ENCODE measurements at regions not wholly inside any gene's neighbourhood (a gene's known extent, or its start where the extent isn't known, plus 50 kb on each side); places are given as distances from the start of the nearest gene placed in this dataset.

- Histone ChIP-seq H3K9me3 (ENCODE audit: insufficient read depth, low read depth, low read length) (no peaks in the 10 kb centered on the region), H3K4me2 (ENCODE audit: low read length) (no peak overlapping the region), H3K79me2 (ENCODE audit: insufficient read depth, low read length) (no peaks in the 10 kb centered on the region), H3K9ac (ENCODE audit: low read length) (no peak overlapping the region), H2AFZ (ENCODE audit: low read depth, low read length) (no peak overlapping the region), H3K27me3 (ENCODE audit: insufficient read depth, low read length) (no peaks in the 10 kb centered on the region), H4K20me1 (ENCODE audit: insufficient read depth, low read length) (no peaks in the 10 kb centered on the region), H3K27ac (ENCODE audit: low read depth, low read length) (no peak overlapping the region), H3K4me1 (ENCODE audit: insufficient read depth, low read length) (no peaks in the 10 kb centered on the region), H3K4me3 (ENCODE audit: insufficient read depth, low read depth, low read length) (no peak overlapping the region), H3K36me3 (ENCODE audit: insufficient read depth, low read length) (no peaks in the 10 kb centered on the region)
- TF ChIP-seq, protein P1, sequence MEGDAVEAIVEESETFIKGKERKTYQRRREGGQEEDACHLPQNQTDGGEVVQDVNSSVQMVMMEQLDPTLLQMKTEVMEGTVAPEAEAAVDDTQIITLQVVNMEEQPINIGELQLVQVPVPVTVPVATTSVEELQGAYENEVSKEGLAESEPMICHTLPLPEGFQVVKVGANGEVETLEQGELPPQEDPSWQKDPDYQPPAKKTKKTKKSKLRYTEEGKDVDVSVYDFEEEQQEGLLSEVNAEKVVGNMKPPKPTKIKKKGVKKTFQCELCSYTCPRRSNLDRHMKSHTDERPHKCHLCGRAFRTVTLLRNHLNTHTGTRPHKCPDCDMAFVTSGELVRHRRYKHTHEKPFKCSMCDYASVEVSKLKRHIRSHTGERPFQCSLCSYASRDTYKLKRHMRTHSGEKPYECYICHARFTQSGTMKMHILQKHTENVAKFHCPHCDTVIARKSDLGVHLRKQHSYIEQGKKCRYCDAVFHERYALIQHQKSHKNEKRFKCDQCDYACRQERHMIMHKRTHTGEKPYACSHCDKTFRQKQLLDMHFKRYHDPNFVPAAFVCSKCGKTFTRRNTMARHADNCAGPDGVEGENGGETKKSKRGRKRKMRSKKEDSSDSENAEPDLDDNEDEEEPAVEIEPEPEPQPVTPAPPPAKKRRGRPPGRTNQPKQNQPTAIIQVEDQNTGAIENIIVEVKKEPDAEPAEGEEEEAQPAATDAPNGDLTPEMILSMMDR (IDR thresholded peaks at IDR 0.05; ENCODE audit: insufficient read depth, low read depth, low read length): no peak
- TF ChIP-seq EZH2 (IDR thresholded peaks at IDR 0.05; ENCODE audit: insufficient read depth, low read length): no peak
- no peak for FAIRE-seq
- Mint-ChIP-seq H3K4me1 (ENCODE audit: low read depth, unreplicated experiment) (peaks cover 3% of the 10 kb centered on the region), H3K27ac (ENCODE audit: unreplicated experiment) (no peak overlapping the region), H3K9me3 (ENCODE audit: unreplicated experiment) (peaks cover 12% of the 10 kb centered on the region), H3K27me3 (ENCODE audit: low read depth, unreplicated experiment) (peaks cover 6% of the 10 kb centered on the region), H3K36me3 (ENCODE audit: low read depth, unreplicated experiment) (no peaks in the 10 kb centered on the region), H3K4me3 (ENCODE audit: unreplicated experiment) (no peak overlapping the region)
- no peak for DNase-seq (ENCODE audit: low read depth)
These were observed 202.1 kb downstream of the IRX2 start for GRCh38 chr5:2549354-2549753.

DNA sequence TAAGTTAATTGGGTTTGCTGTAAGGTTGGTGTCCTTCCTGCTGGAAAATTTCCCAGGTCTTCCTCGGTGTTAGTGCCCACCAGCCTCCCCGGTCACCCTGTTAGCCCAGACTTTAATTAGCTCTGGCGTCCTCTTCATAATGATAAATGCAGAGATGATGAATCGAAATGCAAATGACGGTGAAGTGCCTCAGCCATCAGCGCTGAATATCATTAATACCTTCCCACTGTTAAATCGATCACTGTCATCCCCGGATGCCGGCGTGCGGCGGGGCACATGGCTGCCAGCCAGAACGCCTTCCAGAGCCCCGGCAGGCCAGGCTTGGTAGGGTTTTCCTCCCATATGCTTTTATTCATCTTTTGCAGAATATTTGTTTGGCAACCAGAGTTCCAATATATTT is 204.5 kb downstream of the IRX2 start:
- peaks cover 2% of the 10 kb centered on the region for H3K9me3 ChIP-seq (ENCODE audit: insufficient read depth, low read depth, low read length)
- no peaks in the 10 kb centered on the region for H3K4me1 ChIP-seq (ENCODE audit: insufficient read depth, low read length)
- Mint-ChIP-seq H3K9me3 (ENCODE audit: unreplicated experiment) (peaks cover 4% of the 10 kb centered on the region), H3K4me1 (ENCODE audit: low read depth, unreplicated experiment) (peaks cover 3% of the 10 kb centered on the region), H3K27ac (ENCODE audit: unreplicated experiment) (no peak overlapping the region), H3K4me3 (ENCODE audit: unreplicated experiment) (no peak overlapping the region), H3K27me3 (ENCODE audit: low read depth, unreplicated experiment) (peaks cover 9% of the 10 kb centered on the region), H3K36me3 (ENCODE audit: low read depth, unreplicated experiment) (no peaks in the 10 kb centered on the region)
- no peak overlapping the region for H2AFZ ChIP-seq (ENCODE audit: low read depth, low read length)
- H3K9ac ChIP-seq (ENCODE audit: low read length): no peak overlapping the region
- no peaks in the 10 kb centered on the region for H3K79me2 ChIP-seq (ENCODE audit: insufficient read depth, low read length)
- no peak overlapping the region for H3K27ac ChIP-seq (ENCODE audit: low read depth, low read length)
- FAIRE-seq (no peak), DNase-seq (ENCODE audit: low read depth) (no peak)
- no peak overlapping the region for H3K4me3 ChIP-seq (ENCODE audit: insufficient read depth, low read depth, low read length)
- TF ChIP-seq, protein P1 (IDR thresholded peaks at IDR 0.05; ENCODE audit: insufficient read depth, low read depth, low read length): no peak
- no peak for TF ChIP-seq EZH2 (IDR thresholded peaks at IDR 0.05; ENCODE audit: insufficient read depth, low read length)
- H3K36me3 ChIP-seq (ENCODE audit: insufficient read depth, low read length): no peaks in the 10 kb centered on the region
- no peaks in the 10 kb centered on the region for H4K20me1 ChIP-seq (ENCODE audit: insufficient read depth, low read length)
- no peaks in the 10 kb centered on the region for H3K27me3 ChIP-seq (ENCODE audit: insufficient read depth, low read length)
- H3K4me2 ChIP-seq (ENCODE audit: low read length): no peak overlapping the region

DNA sequence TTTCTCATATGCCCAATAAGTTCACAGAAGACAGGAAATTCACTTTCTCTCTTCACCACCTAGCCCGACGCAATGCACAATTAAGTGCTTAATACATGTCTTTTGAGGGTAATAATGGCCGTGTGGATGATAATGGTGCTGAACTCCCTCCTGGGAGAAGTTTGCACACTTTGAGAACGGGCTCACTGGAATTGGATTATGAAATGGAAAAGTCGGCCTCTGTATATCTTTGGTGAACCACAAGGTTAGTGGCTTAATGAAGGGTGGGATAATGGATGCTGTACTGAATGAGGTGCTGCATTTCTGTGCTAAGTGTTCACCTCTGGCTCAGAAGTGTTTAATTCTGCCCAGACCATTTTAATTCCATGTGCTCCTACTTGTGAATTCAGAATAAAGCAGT is 207.5 kb downstream of the IRX2 start:
- no peak for TF ChIP-seq EZH2 (IDR thresholded peaks at IDR 0.05; ENCODE audit: insufficient read depth, low read length)
- TF ChIP-seq, protein P1 (IDR thresholded peaks at IDR 0.05; ENCODE audit: insufficient read depth, low read depth, low read length): no peak
- Histone ChIP-seq H3K27me3 (ENCODE audit: insufficient read depth, low read length) (no peaks in the 10 kb centered on the region), H2AFZ (ENCODE audit: low read depth, low read length) (no peak overlapping the region), H3K4me3 (ENCODE audit: insufficient read depth, low read depth, low read length) (no peak overlapping the region), H3K79me2 (ENCODE audit: insufficient read depth, low read length) (no peaks in the 10 kb centered on the region), H3K27ac (ENCODE audit: low read depth, low read length) (no peak overlapping the region), H3K9me3 (ENCODE audit: insufficient read depth, low read depth, low read length) (peaks cover 9% of the 10 kb centered on the region), H3K9ac (ENCODE audit: low read length) (no peak overlapping the region), H4K20me1 (ENCODE audit: insufficient read depth, low read length) (no peaks in the 10 kb centered on the region), H3K36me3 (ENCODE audit: insufficient read depth, low read length) (no peaks in the 10 kb centered on the region), H3K4me2 (ENCODE audit: low read length) (no peak overlapping the region), H3K4me1 (ENCODE audit: insufficient read depth, low read length) (no peaks in the 10 kb centered on the region)
- H3K36me3 Mint-ChIP-seq (ENCODE audit: low read depth, unreplicated experiment): no peaks in the 10 kb centered on the region
- no peak overlapping the region for H3K27ac Mint-ChIP-seq (ENCODE audit: unreplicated experiment)
- H3K4me3 Mint-ChIP-seq (ENCODE audit: unreplicated experiment): no peak overlapping the region
- FAIRE-seq (no peak), DNase-seq (ENCODE audit: low read depth) (no peak)
- H3K27me3 Mint-ChIP-seq (ENCODE audit: low read depth, unreplicated experiment): peaks cover 15% of the 10 kb centered on the region
- peaks cover 3% of the 10 kb centered on the region for H3K4me1 Mint-ChIP-seq (ENCODE audit: low read depth, unreplicated experiment)
- peaks cover 5% of the 10 kb centered on the region for H3K9me3 Mint-ChIP-seq (ENCODE audit: unreplicated experiment)

All from astrocyte (in vitro differentiated cells and primary cell).